ENCODE measurements at regions not wholly inside any gene's neighbourhood (a gene's known extent, or its start where the extent isn't known, plus 50 kb on each side); places are given as distances from the start of the nearest gene placed in this dataset.
"Not testable (repeated sequence)": the region's sequence is repeated elsewhere in the genome, so short reads cannot be mapped to it uniquely, and the experiment has no call there.

DNA sequence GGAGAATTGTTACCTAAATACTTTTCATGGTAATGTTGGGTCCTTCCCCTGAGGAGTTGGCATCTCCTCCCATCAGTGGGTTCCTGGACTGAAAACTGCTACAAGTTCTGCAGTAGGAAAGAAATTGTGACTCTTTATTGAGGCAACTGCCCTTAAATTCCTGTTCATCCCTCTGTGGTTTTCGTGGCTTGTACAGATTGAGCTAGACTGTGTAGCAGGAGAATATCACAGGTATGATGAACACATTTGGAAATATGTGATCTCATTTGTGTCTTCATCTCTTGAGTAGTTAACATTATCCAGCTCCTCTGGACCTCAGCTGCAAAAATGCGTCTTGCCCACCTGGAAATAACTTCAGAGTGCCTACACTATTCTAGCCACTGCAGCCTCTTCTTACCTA, 390.6 kb downstream of the PTPRC start:
- Histone ChIP-seq H3K4me3 (ENCODE audit: severe bottlenecking) (no peak overlapping the region), H3K27me3 (ENCODE audit: insufficient read depth, poor library complexity, severe bottlenecking) (no peaks in the 10 kb centered on the region), H3K36me3 (ENCODE audit: low read depth) (no peaks in the 10 kb centered on the region), H3K4me1 (ENCODE audit: insufficient read depth, poor library complexity, severe bottlenecking) (no peaks in the 10 kb centered on the region), H3K27ac (ENCODE audit: poor library complexity, severe bottlenecking) (no peak overlapping the region), H3K9me3 (ENCODE audit: severe bottlenecking) (no peaks in the 10 kb centered on the region)
- ATAC-seq (ENCODE audit: low read depth) (no peak; the same call in 2 of the 3 replicates), DNase-seq (ENCODE audit: low spot score) (no peak)
- TF ChIP-seq, protein P1, sequence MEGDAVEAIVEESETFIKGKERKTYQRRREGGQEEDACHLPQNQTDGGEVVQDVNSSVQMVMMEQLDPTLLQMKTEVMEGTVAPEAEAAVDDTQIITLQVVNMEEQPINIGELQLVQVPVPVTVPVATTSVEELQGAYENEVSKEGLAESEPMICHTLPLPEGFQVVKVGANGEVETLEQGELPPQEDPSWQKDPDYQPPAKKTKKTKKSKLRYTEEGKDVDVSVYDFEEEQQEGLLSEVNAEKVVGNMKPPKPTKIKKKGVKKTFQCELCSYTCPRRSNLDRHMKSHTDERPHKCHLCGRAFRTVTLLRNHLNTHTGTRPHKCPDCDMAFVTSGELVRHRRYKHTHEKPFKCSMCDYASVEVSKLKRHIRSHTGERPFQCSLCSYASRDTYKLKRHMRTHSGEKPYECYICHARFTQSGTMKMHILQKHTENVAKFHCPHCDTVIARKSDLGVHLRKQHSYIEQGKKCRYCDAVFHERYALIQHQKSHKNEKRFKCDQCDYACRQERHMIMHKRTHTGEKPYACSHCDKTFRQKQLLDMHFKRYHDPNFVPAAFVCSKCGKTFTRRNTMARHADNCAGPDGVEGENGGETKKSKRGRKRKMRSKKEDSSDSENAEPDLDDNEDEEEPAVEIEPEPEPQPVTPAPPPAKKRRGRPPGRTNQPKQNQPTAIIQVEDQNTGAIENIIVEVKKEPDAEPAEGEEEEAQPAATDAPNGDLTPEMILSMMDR (IDR thresholded peaks at IDR 0.05; ENCODE audit: poor library complexity, severe bottlenecking): no peak

DNA sequence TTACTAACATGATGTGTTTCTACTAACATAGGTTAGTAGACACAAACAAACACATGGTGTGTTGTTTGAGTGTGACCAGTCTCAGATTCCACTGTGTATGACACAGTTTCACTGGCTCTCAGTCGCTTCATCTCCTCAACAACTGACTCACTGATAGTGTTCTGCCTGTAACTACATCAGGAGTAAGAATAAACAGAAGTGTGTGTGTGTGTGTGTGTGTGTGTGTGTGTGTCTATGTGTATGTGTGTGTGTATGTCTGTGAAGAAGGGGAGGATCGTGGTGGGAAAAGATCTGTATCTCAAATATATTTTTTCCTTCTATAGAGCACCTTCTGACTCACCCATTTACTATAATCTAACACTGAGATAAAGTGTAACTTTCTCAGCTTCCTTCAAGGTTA, 391.0 kb downstream of the PTPRC start:
- Histone ChIP-seq H3K4me1 (ENCODE audit: insufficient read depth, poor library complexity, severe bottlenecking) (no peaks in the 10 kb centered on the region), H3K4me3 (ENCODE audit: severe bottlenecking) (no peak overlapping the region), H3K27ac (ENCODE audit: poor library complexity, severe bottlenecking) (no peak overlapping the region), H3K27me3 (ENCODE audit: insufficient read depth, poor library complexity, severe bottlenecking) (no peaks in the 10 kb centered on the region), H3K9me3 (ENCODE audit: severe bottlenecking) (no peaks in the 10 kb centered on the region), H3K36me3 (ENCODE audit: low read depth) (no peaks in the 10 kb centered on the region)
- DNase-seq (ENCODE audit: low spot score): no peak
- TF ChIP-seq, protein P1 (IDR thresholded peaks at IDR 0.05; ENCODE audit: poor library complexity, severe bottlenecking): no peak
- no peak for ATAC-seq (ENCODE audit: low read depth)

DNA sequence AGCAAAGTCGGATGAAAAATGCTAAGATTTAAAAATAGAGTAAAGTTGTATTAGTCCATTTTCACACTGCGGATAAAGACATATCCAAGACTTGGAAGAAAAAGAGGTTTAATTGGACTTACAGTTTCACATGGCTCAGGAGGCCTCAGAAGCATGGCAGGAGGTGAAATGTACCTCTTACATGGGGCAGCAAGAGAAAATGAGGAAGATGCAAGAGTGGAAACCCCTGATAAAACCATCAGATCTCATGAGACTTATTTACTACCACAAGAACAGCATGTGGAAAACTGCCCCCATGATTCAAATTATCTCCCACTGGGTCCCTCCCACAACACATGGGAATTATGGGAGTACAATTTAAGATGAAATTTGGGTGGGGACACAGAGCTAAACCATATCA, 391.7 kb downstream of the PTPRC start:
- not testable (repeated sequence) for H3K27me3 ChIP-seq (ENCODE audit: insufficient read depth, poor library complexity, severe bottlenecking); H3K4me3 ChIP-seq (ENCODE audit: severe bottlenecking); ATAC-seq (ENCODE audit: low read depth); H3K9me3 ChIP-seq (ENCODE audit: severe bottlenecking); DNase-seq (ENCODE audit: low spot score); H3K27ac ChIP-seq (ENCODE audit: poor library complexity, severe bottlenecking); H3K4me1 ChIP-seq (ENCODE audit: insufficient read depth, poor library complexity, severe bottlenecking); H3K36me3 ChIP-seq (ENCODE audit: low read depth)

DNA sequence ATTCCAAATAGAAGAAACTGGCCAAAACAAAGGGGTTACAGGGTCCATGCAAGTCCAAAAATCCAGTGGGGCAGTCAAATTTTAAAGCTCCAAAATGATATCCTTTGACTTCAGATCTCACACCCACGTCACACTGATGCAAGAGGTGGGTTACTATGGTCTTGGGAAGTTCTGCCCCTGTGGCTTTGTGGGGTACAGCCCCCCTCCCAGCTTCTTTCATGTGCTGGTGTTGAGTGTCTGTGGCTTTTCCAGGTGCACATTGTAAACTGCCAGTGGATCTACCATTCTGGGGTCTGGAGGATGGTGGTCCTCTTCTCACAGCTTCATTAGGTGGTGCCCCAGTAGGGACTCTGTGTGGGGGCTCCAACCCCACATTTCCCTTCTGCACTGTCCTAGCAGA, 392.3 kb downstream of the PTPRC start:
- not testable (repeated sequence) for DNase-seq (ENCODE audit: low spot score); H3K27ac ChIP-seq (ENCODE audit: poor library complexity, severe bottlenecking); H3K27me3 ChIP-seq (ENCODE audit: insufficient read depth, poor library complexity, severe bottlenecking); H3K9me3 ChIP-seq (ENCODE audit: severe bottlenecking); H3K4me1 ChIP-seq (ENCODE audit: insufficient read depth, poor library complexity, severe bottlenecking); ATAC-seq (ENCODE audit: low read depth); H3K36me3 ChIP-seq (ENCODE audit: low read depth); H3K4me3 ChIP-seq (ENCODE audit: severe bottlenecking)

DNA sequence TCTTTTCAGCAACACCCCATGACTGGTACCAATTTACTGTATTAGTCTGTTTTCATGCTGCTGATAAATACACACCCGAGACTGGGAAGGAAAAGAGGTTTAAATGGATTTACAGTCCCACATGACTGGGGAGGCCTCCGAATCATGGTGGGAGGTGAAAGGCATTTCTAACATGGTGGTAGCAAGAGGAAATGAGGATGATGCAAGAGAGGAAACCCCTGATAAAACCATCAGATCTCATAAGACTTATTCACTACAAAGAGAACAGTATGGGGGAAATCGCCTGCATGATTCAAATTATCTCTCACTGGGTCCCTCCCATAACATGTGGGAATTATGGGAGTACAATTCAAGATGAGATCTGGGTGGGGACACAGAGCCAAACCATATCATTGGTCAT, 393.6 kb downstream of the PTPRC start:
- H3K4me1 ChIP-seq (ENCODE audit: insufficient read depth, poor library complexity, severe bottlenecking); ATAC-seq (ENCODE audit: low read depth); H3K9me3 ChIP-seq (ENCODE audit: severe bottlenecking); H3K4me3 ChIP-seq (ENCODE audit: severe bottlenecking); H3K27ac ChIP-seq (ENCODE audit: poor library complexity, severe bottlenecking); H3K36me3 ChIP-seq (ENCODE audit: low read depth); H3K27me3 ChIP-seq (ENCODE audit: insufficient read depth, poor library complexity, severe bottlenecking); DNase-seq (ENCODE audit: low spot score): not testable (repeated sequence)

DNA sequence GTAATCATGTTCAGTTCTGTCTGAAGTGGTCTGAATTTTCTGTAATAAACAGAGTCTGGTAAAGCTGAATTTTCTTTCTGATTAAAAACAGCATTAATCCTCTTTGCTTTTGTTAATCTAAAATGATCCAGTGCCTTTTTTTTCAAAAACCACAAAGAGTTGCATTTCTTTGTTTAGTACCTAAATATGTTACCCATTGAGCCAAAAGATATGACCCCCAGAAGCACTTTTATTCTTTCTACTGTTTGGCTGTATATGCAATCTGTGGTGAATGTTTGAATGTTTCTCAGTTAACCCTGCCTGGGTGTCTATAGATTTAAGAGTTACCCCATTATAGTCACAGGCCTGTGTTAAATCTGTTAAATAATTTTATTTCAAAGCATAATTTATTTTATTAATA, 394.8 kb downstream of the PTPRC start:
- no peaks in the 10 kb centered on the region for H3K36me3 ChIP-seq (ENCODE audit: low read depth)
- no peaks in the 10 kb centered on the region for H3K27me3 ChIP-seq (ENCODE audit: insufficient read depth, poor library complexity, severe bottlenecking)
- no peaks in the 10 kb centered on the region for H3K9me3 ChIP-seq (ENCODE audit: severe bottlenecking)
- ATAC-seq (ENCODE audit: low read depth): no peak
- no peak overlapping the region for H3K27ac ChIP-seq (ENCODE audit: poor library complexity, severe bottlenecking)
- DNase-seq (ENCODE audit: low spot score): no peak
- TF ChIP-seq, protein P1 (IDR thresholded peaks at IDR 0.05; ENCODE audit: poor library complexity, severe bottlenecking): no peak
- H3K4me3 ChIP-seq (ENCODE audit: severe bottlenecking): no peak overlapping the region
- no peaks in the 10 kb centered on the region for H3K4me1 ChIP-seq (ENCODE audit: insufficient read depth, poor library complexity, severe bottlenecking)
